ENCODE measurements at regions not wholly inside any gene's neighbourhood (a gene's known extent, or its start where the extent isn't known, plus 50 kb on each side); places are given as distances from the start of the nearest gene placed in this dataset.
A peak's percentile ranks its signal among the peaks of the same experiment; 100 is the strongest.

DNA sequence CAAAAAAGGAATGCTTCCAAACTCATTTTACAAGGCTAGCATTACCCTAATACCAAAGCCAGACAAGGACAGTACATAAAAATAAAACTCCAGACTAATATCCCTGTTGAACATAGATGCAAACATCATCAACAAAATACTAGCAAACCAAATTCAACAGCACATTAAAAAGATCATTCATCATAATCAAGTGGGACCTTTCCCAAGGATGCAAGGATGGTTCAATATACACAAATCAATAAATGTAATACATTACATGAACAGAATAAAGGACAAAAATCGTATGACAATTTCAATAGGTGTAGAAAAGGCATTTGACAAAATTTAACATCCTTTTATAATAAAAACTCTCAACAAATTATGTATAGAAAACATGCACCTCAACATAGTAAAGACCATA, 66.6 kb upstream of the CNR1 start:
- DNase-seq = no peak

DNA sequence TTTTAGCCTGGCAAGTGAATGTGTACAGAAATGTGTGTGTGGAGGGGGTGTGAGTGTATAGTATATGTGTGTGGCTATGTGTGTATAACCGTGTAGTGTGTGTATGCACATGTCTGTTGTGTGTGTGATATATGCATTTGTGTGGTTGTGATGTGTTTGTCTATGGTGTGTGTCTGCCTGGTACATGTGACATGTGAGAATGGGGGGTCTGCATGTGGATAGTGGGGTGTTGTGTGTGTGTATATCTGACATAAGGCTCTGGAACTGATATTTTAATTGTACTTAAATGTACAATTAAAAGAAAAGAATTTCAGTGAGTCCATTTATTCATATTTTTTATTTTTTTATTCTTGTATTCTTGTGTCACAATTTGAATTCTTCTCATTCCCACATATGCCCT, 57.2 kb upstream of the CNR1 start:
- DNase-seq = no peak

DNA sequence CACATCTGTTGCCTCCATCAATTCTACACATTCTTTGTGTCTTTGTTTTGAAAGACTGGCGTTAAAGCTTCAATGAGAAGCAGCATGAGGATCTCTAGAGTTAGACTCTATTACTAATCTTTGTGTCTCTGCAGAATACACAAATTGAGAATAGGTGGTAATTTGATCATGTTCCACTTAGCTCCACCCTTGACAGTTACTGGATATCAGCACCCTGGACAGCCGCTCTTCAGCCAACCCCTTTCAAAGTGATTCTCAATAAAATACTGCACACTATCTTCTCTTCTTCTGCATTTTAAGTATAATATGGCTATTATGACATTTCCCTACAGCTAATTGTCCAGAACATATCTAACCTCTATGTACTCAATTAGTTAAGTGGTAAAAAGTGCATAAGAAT, 54.3 kb upstream of the CNR1 start:
- peak; percentile 1 for DNase-seq

DNA sequence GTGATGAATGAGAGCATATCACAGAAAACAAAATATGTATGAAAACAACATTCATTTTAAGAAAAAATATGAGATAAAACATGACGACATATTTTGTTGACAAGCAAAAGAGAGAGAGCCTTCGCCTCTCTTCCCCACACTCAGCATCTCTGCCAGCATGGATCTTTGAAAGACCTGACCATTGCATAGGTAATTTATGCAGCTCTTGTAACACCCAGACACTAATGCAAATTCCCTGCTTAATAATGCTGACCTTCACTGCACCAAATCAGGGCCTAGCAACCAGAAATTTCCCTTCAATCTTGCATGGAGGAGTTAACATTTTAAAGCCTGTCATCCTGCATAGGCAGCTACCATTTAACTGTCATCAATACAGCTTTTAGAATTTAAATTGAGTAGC, 50.0 kb upstream of the CNR1 start:
- no peak for DNase-seq

All from hindlimb muscle (tissue), 1 donor.